Activated naive CD8-positive, alpha-beta T cell (primary cell): ENCODE measurements at regions not wholly inside any gene's neighbourhood (a gene's known extent, or its start where the extent isn't known, plus 50 kb on each side); places are given as distances from the start of the nearest gene placed in this dataset.
A peak's percentile ranks its signal among the peaks of the same experiment; 100 is the strongest.

Experiments used
- H3K27ac Mint-ChIP-seq: one replicate; pipeline ENCODE4 v1.8.0; 2021; ENCODE audit warnings: mixed read lengths
- H3K27me3 Mint-ChIP-seq: one replicate; pipeline ENCODE4 v1.8.0; 2021; ENCODE audit warnings: mixed read lengths
- H3K36me3 Mint-ChIP-seq: one replicate; pipeline ENCODE4 v1.8.0; 2021; ENCODE audit warnings: mixed read lengths
- H3K4me1 Mint-ChIP-seq: one replicate; pipeline ENCODE4 v1.8.0; 2021; ENCODE audit warnings: low read depth, mixed read lengths
- H3K4me3 Mint-ChIP-seq: one replicate; pipeline ENCODE4 v1.8.0; 2021; ENCODE audit warnings: mild to moderate bottlenecking, mixed read lengths
- H3K9me3 Mint-ChIP-seq: one replicate; pipeline ENCODE4 v1.8.0; 2021; ENCODE audit warnings: low read depth, mixed read lengths

DNA sequence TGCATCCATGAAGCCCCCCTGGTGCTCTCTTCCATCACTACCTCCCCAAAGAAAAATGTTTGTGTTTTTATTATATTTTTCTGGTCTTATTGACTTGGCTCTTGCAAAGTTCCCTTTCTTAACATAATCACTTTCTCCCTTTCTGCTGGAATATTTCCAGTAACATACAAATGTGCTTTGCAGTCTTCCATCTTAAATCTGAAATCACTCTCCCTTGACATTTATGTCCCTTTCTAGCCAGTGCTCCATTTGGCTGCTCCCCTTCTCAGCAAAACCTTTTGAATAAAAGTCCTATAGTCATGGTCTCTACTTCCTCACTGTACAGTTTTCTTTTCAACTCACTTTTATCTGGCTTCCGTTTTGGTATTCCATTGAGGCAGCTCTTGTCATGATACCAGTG is 118.8 kb downstream of the SNAPC1 start:
- no peaks in the 10 kb centered on the region for H3K4me1 Mint-ChIP-seq
- H3K27ac Mint-ChIP-seq = no peak overlapping the region
- no peak overlapping the region for H3K4me3 Mint-ChIP-seq
- peaks cover 5% of the 10 kb centered on the region for H3K36me3 Mint-ChIP-seq
- H3K9me3 Mint-ChIP-seq = no peaks in the 10 kb centered on the region
- H3K27me3 Mint-ChIP-seq = peaks cover 25% of the 10 kb centered on the region

DNA sequence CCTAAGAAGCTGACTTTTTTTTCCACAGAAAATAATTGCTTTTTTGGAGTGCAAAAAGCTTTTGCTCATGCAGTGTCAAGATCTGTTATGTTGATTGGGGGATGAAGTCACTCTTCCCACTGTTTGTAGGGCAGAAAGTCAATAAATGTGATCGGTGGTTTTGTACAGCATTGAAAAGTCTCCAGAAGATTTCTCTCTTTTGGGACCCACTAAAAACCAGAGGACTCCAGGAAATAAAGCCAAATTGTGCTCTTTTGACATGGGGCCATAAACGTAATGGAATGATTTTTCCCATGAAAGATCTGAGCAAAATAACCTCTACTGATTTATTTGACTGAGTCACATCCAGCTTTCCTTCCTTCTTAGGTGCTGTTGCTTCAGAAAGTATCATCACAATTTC is 122.5 kb downstream of the SNAPC1 start:
- H3K4me3 Mint-ChIP-seq = no peak overlapping the region
- H3K27me3 Mint-ChIP-seq = peaks cover 22% of the 10 kb centered on the region
- no peaks in the 10 kb centered on the region for H3K9me3 Mint-ChIP-seq
- peaks cover 8% of the 10 kb centered on the region for H3K36me3 Mint-ChIP-seq
- H3K27ac Mint-ChIP-seq = no peak overlapping the region
- H3K4me1 Mint-ChIP-seq = peaks cover 6% of the 10 kb centered on the region

DNA sequence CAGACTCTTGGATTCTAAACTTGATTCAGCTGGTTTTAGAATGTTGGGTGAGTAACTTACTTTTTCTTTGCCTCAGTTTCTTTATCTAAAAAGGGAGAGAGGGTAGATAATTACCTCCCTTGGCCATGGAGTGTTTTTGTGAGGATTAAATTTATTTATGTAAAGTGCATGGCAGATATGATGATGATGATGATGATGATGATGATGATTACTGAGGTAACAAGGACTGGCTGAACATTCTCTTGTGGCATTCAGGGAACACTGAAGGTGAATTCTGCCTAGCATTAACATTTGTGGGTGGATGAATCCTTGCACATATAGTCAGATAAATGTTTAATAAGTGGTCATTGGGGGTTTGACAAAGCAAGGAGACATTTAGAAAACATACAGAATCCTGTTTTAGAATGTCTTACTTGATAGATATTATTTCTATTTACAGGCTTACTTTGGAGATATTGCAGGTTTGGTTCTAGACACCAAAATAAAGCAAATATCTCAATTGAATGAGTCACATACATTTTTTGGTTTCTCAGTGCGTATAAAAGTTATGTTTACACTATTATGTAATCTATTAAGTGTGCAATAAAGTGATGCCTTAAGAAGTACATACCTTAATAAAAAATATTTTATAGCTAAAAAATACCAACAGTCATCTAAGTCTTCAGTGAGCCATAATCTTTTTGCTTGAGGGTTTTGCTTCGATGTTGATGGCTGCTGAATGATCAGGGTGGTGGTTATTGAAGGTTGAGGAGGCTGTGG is 123.2 kb downstream of the SNAPC1 start:
- Mint-ChIP-seq H3K27me3 (peaks cover 18% of the 10 kb centered on the region), H3K9me3 (no peaks in the 10 kb centered on the region), H3K27ac (no peak overlapping the region), H3K4me3 (no peak overlapping the region), H3K4me1 (peaks cover 12% of the 10 kb centered on the region), H3K36me3 (peaks cover 8% of the 10 kb centered on the region)

DNA sequence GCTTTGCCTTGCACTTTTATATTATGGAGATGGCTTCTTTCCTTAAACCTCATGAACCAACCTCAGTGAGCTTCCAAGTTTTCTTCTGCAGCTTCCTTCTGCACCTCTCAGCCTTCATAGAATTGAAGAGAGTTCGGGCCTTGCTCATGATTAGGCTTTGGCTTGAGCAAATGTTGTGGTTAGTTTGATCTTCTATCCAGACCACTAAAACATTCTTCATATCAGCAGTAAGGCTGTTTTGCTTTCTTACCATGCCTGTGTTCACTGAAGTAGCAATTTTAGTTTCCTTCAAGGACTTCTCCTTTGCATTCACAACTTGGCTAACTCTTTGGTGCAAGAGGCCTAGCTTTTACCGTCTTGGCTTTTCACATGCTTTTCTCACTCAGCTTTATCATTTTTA is 125.4 kb downstream of the SNAPC1 start:
- Mint-ChIP-seq H3K27me3 (peaks cover 11% of the 10 kb centered on the region), H3K4me3 (no peak overlapping the region), H3K27ac (no peak overlapping the region), H3K9me3 (no peaks in the 10 kb centered on the region), H3K4me1 (peaks cover 15% of the 10 kb centered on the region), H3K36me3 (peaks cover 8% of the 10 kb centered on the region)

DNA sequence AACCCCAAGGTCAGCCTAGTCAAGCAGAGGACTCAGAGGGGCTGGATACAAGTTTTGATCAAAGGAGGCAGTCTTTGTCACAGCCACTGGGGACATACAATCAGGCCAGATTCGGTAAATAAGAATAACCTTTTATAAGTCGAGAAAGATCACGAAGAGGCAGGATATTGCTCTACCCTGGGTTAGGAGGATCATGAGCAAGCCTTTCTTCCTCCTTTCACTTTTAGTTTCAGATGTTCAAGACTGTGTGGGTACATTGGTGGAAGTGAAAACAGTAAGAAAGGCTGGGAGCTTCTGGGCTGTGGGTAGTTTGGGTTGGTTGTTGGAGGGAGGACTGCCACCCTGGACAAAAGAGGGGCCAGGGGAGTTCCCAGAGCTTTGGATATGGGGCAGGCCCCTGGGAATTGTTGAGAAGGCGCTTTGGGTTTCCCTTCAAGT is 127.7 kb downstream of the SNAPC1 start:
- peaks cover 3% of the 10 kb centered on the region for H3K36me3 Mint-ChIP-seq
- no peaks in the 10 kb centered on the region for H3K9me3 Mint-ChIP-seq
- H3K27me3 Mint-ChIP-seq = peaks cover 6% of the 10 kb centered on the region
- peak overlapping the region; percentile 84 for H3K27ac Mint-ChIP-seq
- H3K4me1 Mint-ChIP-seq = peaks cover 15% of the 10 kb centered on the region
- peak overlapping the region; percentile 62 for H3K4me3 Mint-ChIP-seq

DNA sequence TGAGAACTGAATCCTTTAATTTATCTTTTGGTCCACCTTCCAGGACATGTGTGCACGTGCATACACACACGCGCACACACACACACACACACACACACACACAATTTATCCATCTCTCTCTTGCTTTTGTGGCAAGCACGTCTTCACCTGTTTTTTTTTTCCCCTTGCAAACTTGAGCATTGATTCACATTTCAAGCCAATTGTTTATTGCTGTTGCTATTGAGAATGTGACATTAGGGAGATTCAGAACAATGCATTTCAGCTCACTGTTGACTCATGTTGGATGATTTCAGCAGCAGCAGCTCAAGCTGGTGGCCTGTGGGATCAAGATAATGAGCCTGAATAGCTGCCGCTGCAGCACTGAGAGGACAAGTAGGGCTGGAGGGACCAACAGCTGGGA is 128.9 kb downstream of the SNAPC1 start:
- Mint-ChIP-seq H3K27me3 (peaks cover 6% of the 10 kb centered on the region), H3K9me3 (no peaks in the 10 kb centered on the region), H3K4me3 (no peak overlapping the region), H3K36me3 (peaks cover 3% of the 10 kb centered on the region), H3K4me1 (peaks cover 15% of the 10 kb centered on the region), H3K27ac (peak overlapping the region; percentile 46)

DNA sequence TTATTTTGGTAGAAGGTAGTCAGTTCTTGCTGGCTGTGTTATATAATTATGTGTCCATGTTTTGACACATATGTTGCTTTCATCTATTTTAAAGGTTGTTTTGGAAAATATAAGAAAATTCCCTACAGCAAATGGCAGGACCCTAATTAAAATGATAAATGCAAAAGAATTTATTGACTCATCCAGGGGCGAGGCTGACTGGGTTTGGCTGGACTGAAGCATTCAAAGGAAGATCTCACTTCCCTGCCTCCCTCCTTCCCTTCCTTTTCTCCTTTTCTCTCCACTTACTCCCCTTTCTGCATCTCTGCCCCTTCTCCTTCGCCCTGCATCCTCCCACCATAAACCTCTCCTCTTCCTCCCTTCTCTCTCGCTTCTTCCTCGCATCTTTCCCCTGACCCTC is 129.6 kb downstream of the SNAPC1 start:
- Mint-ChIP-seq H3K27ac (no peak overlapping the region), H3K4me1 (peaks cover 15% of the 10 kb centered on the region), H3K27me3 (peaks cover 3% of the 10 kb centered on the region), H3K36me3 (peaks cover 3% of the 10 kb centered on the region), H3K9me3 (no peaks in the 10 kb centered on the region), H3K4me3 (no peak overlapping the region)

DNA sequence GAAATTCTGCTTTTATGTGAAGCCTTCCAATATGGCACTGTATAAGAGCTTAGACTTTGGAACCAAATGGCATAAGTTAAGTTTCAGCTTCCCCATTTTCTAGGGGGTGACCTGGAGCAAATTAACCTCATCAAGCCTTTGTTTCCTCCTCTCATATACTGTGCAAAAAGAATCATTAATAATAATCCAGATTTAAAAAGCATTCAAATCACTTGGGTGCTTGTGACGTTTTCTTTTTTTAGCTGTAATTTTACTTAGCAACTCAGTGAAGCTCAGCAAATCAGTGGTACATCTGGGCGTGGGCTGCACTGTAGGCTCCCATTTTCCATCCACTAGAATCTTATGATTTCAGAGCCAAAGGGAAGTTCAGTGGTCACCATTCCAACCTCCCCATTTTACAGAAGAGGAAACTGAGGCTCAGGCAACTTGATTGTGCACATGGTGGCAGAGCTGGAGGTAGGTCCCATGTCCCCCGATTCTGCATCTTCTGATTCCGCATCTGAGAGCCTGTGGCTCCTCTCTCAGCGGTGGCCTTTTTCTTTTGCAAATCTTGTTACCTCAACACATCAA is 131.2 kb downstream of the SNAPC1 start:
- peaks cover 4% of the 10 kb centered on the region for H3K27me3 Mint-ChIP-seq
- peaks cover 3% of the 10 kb centered on the region for H3K36me3 Mint-ChIP-seq

DNA sequence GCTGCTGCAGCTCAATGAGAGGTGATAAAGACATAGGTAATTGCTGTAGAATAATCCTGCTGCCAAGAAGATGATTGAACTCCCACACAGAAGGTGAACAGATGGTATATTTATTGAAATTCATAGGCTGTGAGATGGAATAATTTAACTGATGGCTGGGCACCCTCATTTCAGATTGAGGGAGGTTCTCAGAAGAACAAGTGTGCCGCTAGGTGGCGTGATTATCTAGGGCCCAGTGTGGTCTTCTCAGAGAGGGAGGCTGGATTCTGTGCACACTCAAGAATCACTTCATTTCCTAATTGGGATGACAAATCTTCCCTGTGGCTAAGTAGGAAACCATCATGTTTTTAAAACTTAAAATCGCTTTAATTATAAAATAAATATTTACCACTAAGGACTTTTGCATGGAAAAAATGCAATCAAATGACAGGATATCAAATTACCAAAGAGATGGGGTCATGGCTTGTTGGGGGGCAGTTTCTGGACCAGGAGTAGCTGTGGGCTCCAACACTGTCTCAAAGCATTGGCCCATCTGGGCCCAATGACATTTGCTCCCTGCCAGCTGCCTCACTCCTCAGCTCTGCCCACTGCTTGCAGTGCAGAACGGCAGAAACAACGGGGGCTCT is 132.3 kb downstream of the SNAPC1 start:
- Mint-ChIP-seq H3K36me3 (no peaks in the 10 kb centered on the region), H3K4me3 (no peak overlapping the region), H3K27ac (no peak overlapping the region), H3K27me3 (peaks cover 6% of the 10 kb centered on the region), H3K4me1 (peaks cover 10% of the 10 kb centered on the region), H3K9me3 (no peaks in the 10 kb centered on the region)

More for the DNA sequence above, 131.2 kb downstream of the SNAPC1 start:
- H3K4me1 Mint-ChIP-seq = peaks cover 15% of the 10 kb centered on the region
- H3K27ac Mint-ChIP-seq = no peak overlapping the region
- no peak overlapping the region for H3K4me3 Mint-ChIP-seq
- no peaks in the 10 kb centered on the region for H3K9me3 Mint-ChIP-seq

DNA sequence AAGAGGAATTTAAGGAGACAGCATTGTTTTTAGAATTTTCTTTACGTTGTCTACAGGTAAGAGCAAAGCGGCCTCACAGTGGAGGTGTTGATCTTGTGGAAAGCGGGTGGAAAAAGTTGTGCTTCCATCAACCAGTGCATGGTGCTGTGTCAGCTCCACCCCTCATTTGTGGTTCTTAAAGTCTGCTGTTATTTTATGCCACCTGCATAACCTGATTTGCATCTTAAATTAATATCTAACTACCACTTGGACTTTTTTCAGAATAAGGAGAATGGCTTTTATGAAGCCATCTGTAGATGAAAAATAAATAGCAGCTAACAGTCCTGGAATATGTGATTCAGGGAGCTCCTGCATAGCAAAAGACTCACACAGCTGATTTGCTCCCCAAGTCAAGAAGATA is 135.1 kb downstream of the SNAPC1 start:
- no peak overlapping the region for H3K27ac Mint-ChIP-seq
- no peaks in the 10 kb centered on the region for H3K36me3 Mint-ChIP-seq
- no peaks in the 10 kb centered on the region for H3K9me3 Mint-ChIP-seq
- no peaks in the 10 kb centered on the region for H3K4me1 Mint-ChIP-seq
- H3K4me3 Mint-ChIP-seq = no peak overlapping the region
- H3K27me3 Mint-ChIP-seq = peaks cover 6% of the 10 kb centered on the region

DNA sequence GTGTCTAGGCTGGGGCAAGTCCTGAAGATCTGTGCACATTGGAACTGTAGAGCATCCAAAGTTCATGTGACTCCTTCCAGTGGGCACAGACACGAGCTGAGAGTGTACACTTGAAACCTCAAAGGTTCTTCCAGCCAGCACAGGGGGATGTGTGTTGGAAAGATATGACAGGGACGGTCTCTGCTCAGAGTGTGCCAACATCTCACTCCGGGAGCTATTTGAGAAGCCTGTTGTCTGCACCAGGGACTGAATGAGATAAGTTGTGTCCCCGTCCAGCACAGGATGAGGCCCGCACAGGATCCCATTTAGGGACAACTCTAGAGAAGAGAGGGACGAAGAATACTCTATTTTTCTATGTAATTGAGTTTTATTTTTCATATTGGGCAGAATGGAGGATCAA is 136.3 kb downstream of the SNAPC1 start:
- Mint-ChIP-seq H3K4me3 (no peak overlapping the region), H3K36me3 (no peaks in the 10 kb centered on the region), H3K27me3 (peaks cover 6% of the 10 kb centered on the region), H3K4me1 (no peaks in the 10 kb centered on the region), H3K9me3 (no peaks in the 10 kb centered on the region), H3K27ac (no peak overlapping the region)

DNA sequence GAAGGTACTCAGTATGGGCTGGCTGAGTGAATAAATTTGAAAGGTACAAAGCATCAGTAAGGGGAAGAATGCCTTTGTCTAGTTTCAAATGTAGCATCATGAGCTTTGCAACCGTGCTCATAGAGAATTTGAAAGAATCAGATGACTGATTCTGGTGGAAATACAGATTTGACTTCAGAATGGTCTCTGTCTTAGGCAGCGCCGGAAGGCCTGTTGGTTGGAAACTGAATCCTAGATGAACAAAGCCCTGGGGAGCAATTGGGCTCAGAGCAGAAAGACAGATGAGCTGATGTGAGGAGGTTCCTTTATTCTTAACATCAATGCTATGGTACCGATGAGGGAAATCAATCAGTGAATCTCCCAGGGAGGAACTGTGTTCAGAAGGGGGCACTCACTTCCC is 137.3 kb downstream of the SNAPC1 start:
- no peak overlapping the region for H3K4me3 Mint-ChIP-seq
- H3K27ac Mint-ChIP-seq = no peak overlapping the region
- no peaks in the 10 kb centered on the region for H3K4me1 Mint-ChIP-seq
- H3K9me3 Mint-ChIP-seq = no peaks in the 10 kb centered on the region
- H3K27me3 Mint-ChIP-seq = peaks cover 5% of the 10 kb centered on the region
- no peaks in the 10 kb centered on the region for H3K36me3 Mint-ChIP-seq

DNA sequence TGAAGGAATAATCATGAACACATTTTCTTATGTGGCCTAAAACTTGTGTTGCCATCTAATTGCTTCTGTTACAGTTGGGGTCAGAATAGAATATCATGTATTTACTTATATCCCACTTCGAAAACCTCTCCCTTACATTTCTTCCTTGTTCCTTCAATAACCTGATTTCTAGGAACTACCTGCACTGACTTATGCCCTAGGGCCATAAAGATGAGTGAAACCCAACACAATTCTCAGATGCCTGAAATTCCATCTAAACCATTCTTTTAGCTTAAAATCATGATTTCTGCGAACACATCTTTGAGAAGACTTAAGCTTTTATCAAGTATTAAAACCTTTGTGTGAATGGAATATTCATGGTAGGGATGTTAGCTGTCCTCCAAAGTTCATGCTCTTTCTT is 142.7 kb downstream of the SNAPC1 start:
- no peak overlapping the region for H3K27ac Mint-ChIP-seq

DNA sequence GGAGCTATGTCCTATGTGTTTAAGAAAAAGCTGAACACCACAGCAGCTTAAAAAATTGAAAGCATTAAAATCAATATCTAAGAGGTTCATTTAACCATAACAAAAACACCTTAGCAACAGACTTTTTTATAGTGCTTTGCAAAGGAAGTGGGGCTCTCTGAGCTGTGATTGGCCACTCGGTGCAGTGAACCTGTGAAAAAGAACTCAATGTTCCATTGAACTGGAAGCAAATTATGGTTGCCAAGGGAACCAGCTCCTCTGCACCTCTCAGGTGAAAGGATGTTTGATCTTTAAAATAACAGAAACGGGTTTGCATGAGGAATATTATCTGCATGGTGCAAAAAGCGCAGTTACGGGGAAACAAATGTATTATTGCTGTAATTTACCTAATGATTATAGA is 149.4 kb downstream of the SNAPC1 start:
- Mint-ChIP-seq H3K4me3 (no peak overlapping the region), H3K4me1 (peaks cover 13% of the 10 kb centered on the region), H3K9me3 (no peaks in the 10 kb centered on the region), H3K27ac (no peak overlapping the region), H3K27me3 (peaks cover 2% of the 10 kb centered on the region), H3K36me3 (no peaks in the 10 kb centered on the region)

More for the DNA sequence above, 142.7 kb downstream of the SNAPC1 start:
- H3K4me3 Mint-ChIP-seq = no peak overlapping the region
- H3K27me3 Mint-ChIP-seq = no peaks in the 10 kb centered on the region
- H3K36me3 Mint-ChIP-seq = no peaks in the 10 kb centered on the region
- H3K4me1 Mint-ChIP-seq = no peaks in the 10 kb centered on the region
- H3K9me3 Mint-ChIP-seq = no peaks in the 10 kb centered on the region

DNA sequence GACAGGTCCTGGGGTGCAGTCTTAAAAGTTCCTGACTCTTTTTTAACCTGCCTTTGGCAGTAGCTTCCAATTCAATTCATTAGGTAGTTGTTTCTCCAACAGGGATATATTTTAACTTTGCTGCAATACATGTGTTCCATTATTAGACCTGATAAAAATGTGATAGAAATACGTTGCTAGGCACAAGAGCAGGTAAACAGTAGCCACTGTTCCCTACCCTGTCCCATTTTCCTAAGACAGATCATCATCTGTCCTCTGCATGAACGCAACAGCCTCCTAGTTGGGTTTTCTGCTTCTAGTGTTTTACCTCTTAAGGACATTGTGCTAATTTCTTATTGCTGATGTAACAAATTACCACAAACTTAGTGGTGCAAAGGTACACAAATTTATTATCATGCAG is 156.8 kb downstream of the SNAPC1 start:
- no peak overlapping the region for H3K4me3 Mint-ChIP-seq
- H3K27ac Mint-ChIP-seq = no peak overlapping the region
- H3K27me3 Mint-ChIP-seq = peaks cover 11% of the 10 kb centered on the region
- no peaks in the 10 kb centered on the region for H3K4me1 Mint-ChIP-seq
- no peaks in the 10 kb centered on the region for H3K9me3 Mint-ChIP-seq
- H3K36me3 Mint-ChIP-seq = peaks cover 2% of the 10 kb centered on the region
